ENCODE measurements at regions not wholly inside any gene's neighbourhood (a gene's known extent, or its start where the extent isn't known, plus 50 kb on each side); places are given as distances from the start of the nearest gene placed in this dataset.

DNA sequence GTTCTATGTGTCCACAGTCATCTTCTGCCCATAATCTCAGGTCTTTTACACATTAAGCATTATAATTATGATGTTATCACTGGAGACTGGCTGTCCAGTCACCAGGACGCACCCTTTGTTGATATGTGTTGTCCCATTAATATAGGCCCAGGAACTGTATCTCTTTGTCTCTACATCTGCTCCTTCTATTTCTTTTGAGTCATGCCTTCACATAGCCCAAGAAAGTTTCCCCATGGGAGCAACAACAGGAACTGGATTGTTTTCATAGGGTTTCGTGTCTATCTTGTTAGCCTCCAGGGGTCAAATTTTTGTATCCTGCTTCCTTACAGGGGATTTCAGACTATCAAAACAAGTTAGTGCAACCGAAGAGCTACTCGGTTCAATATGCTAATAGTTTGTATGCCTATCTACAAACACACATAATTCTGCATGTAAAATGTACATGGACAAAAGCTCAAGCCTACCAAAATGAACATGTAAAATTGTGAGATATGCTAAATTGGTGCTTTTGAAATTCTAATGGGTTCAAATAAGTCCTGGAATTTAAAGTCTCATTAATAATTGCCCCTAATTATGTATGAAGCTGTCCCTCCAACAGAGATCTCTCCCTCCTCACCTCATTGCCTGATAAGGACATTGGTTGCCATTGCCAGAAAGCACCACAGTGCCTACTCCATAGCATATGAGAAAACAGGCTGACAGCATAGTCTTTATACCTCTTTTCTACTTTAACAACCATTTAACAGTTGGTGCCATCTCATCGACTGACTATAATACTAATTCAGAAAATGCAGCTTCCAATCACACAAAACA lies 99.8 kb upstream of the DIO2 start:
- H3K4me2 ChIP-seq (replicated peaks; ENCODE audit: low read depth, low read length, poor library complexity, severe bottlenecking): no peak overlapping the region

More for the DNA sequence above, 99.8 kb upstream of the DIO2 start:
- Histone ChIP-seq H4K20me1 (ENCODE audit: control insufficient read depth, insufficient read depth, low read length, poor library complexity, severe bottlenecking) (no peaks in the 10 kb centered on the region), H3K36me3 (replicated peaks in 1 of 2; ENCODE audit: control extremely low read depth in 1 of 2, control insufficient read depth in 1 of 2, extremely low read depth in 1 of 2, insufficient read depth in 2 of 2, low read length in 1 of 2) (no peaks in the 10 kb centered on the region), H3K9ac (ENCODE audit: low read length) (no peak overlapping the region), H3K27ac (ENCODE audit: low read length in 2 of 2) (no peak overlapping the region), H3K79me2 (ENCODE audit: control insufficient read depth, insufficient read depth, low read length) (no peaks in the 10 kb centered on the region), H3K4me3 (ENCODE audit: control extremely low read depth in 1 of 5, extremely low read depth in 1 of 5, insufficient read depth in 1 of 5, low read depth in 2 of 5, low read length in 4 of 5) (no peak overlapping the region), H3K4me1 (ENCODE audit: control insufficient read depth in 2 of 2, insufficient read depth in 2 of 2, low read length in 2 of 2) (no peaks in the 10 kb centered on the region), H2AFZ (ENCODE audit: insufficient read depth, low read depth, low read length, poor library complexity, severe bottlenecking) (no peak overlapping the region), H3K9me3 (ENCODE audit: control extremely low read depth in 1 of 3, control insufficient read depth in 2 of 3, insufficient read depth in 1 of 3, low read length in 2 of 3) (peaks cover 0 to under 1% (median 0%) of the 10 kb centered on the region in 3 donors), H3K27me3 (replicated peaks in 1 of 4; ENCODE audit: control extremely low read depth in 1 of 4, control insufficient read depth in 3 of 4, insufficient read depth in 4 of 4, low read length in 3 of 4) (no peaks in the 10 kb centered on the region)
- CTCF ChIA-PET: no interaction called here
- 76% methylated on average over 4 of the region's 5 CpGs for WGBS (ENCODE audit: insufficient coverage)
- Mint-ChIP-seq H3K27me3 (no peaks in the 10 kb centered on the region), H3K4me1 (no peaks in the 10 kb centered on the region), H3K4me3 (no peak overlapping the region), H3K27ac (no peak overlapping the region), H3K9me3 (ENCODE audit: insufficient read depth) (no peaks in the 10 kb centered on the region)
- intact Hi-C loops (cut with micrococcal nuclease): no loop called here
- POLR2A ChIA-PET: no interaction called here
- DNase-seq: no peak
- no peak for ATAC-seq (ENCODE audit: low read depth)
- no peak for TF ChIP-seq CTCF (IDR thresholded peaks at IDR 0.05)
- TF ChIP-seq EZH2 (IDR thresholded peaks at IDR 0.05; ENCODE audit: borderline replicate concordance, insufficient read depth, low read depth, low read length, poor library complexity, severe bottlenecking): no peak
